ENCODE measurements at regions not wholly inside any gene's neighbourhood (a gene's known extent, or its start where the extent isn't known, plus 50 kb on each side); places are given as distances from the start of the nearest gene placed in this dataset.
A peak's percentile ranks its signal among the peaks of the same experiment; 100 is the strongest.
"Not testable (repeated sequence)": the region's sequence is repeated elsewhere in the genome, so short reads cannot be mapped to it uniquely, and the experiment has no call there.

GRCh38 chr17:16877099-16877498 lies 94.8 kb downstream of the TNFRSF13B start (continued):
- TF ChIP-seq RAD21 (CRISPR knock-in tag; conservative IDR thresholded peaks at IDR 0.05 in 1 of 2, IDR thresholded peaks at IDR 0.05 in 1 of 2) = no peak
- no peak for TF ChIP-seq RNF219 (CRISPR knock-in tag; IDR thresholded peaks at IDR 0.05)

GRCh38 chr17:16875662-16876061 lies 96.3 kb downstream of the TNFRSF13B start:
- BruUV-seq (replicated peaks) = no TSS peak
- CTCF ChIA-PET (ENCODE audit: low intra/inter-chr PET ratio) = no interaction called here
- in situ Hi-C loops (cut with MboI) = no loop called here

GRCh38 chr17:16874216-16874615 lies 97.7 kb downstream of the TNFRSF13B start:
- intact Hi-C loops (cut with micrococcal nuclease); H4K20me1 ChIP-seq (replicated peaks; ENCODE audit: control insufficient read depth, insufficient read depth, low read length); H3K36me3 ChIP-seq (ENCODE audit: control insufficient read depth, insufficient read depth, low read length); H3K4me1 ChIP-seq (replicated peaks in 1 of 2; ENCODE audit: control insufficient read depth in 2 of 2, insufficient read depth in 2 of 2, low read length in 2 of 2); H2AFZ ChIP-seq (ENCODE audit: low read depth, low read length); H3K79me2 ChIP-seq (ENCODE audit: control insufficient read depth, insufficient read depth, low read length); H3K27ac ChIP-seq (ENCODE audit: extremely low read depth, low read depth, low read length); H3K4me3 ChIP-seq; ATAC-seq; H3K9me3 ChIP-seq (replicated peaks; ENCODE audit: control insufficient read depth, insufficient read depth, low read depth, low read length); in situ Hi-C loops (cut with MboI); H3K4me2 ChIP-seq (ENCODE audit: insufficient read depth, low read length); POLR2A ChIA-PET; H3K9me1 ChIP-seq (ENCODE audit: control insufficient read depth, insufficient read depth, low read length); DNase-seq (ENCODE audit: extremely low read depth in 1 of 4, low spot score in 3 of 4); H3K9ac ChIP-seq (ENCODE audit: insufficient read depth in 1 of 2, low read depth in 2 of 2, low read length in 2 of 2); BruUV-seq (replicated peaks); CTCF ChIA-PET (ENCODE audit: low intra/inter-chr PET ratio): not testable (repeated sequence)
- peaks cover 0 to 17% of the 10 kb centered on the region in 2 experiments; a peak in 2 of 5 replicates for H3K27me3 ChIP-seq (ENCODE audit: control insufficient read depth in 2 of 2, insufficient read depth in 2 of 2, low read length in 2 of 2)
- FAIRE-seq = peak; percentile 26
- 0% methylated on average over 5 of the region's 12 CpGs for WGBS (ENCODE audit: insufficient coverage, low coverage, missing lambda C conversion rate)

More at GRCh38 chr17:16875662-16876061, 96.3 kb downstream of the TNFRSF13B start:
- H3K9ac ChIP-seq (ENCODE audit: insufficient read depth in 1 of 2, low read depth in 2 of 2, low read length in 2 of 2) = no peak overlapping the region
- no peak overlapping the region for H3K27ac ChIP-seq (ENCODE audit: extremely low read depth, low read depth, low read length)
- DNase-seq (ENCODE audit: extremely low read depth in 1 of 4, low spot score in 3 of 4) (no peak), FAIRE-seq (no peak), ATAC-seq (no peak)
- H3K27me3 ChIP-seq (ENCODE audit: control insufficient read depth in 2 of 2, insufficient read depth in 2 of 2, low read length in 2 of 2) = peaks cover 0 to 23% of the 10 kb centered on the region in 2 experiments; a peak in 2 of 5 replicates
- no peaks in the 10 kb centered on the region for H3K9me1 ChIP-seq (ENCODE audit: control insufficient read depth, insufficient read depth, low read length)
- POLR2A ChIA-PET = interaction anchor here (0.5 to 0.6 kb wide), 2 partner anchors 348 to 999 kb away, joined by 3 to 4 read pairs; no protein-coding TSS in a partner anchor
- no peaks in the 10 kb centered on the region for H4K20me1 ChIP-seq (replicated peaks; ENCODE audit: control insufficient read depth, insufficient read depth, low read length)
- no peaks in the 10 kb centered on the region for H3K9me3 ChIP-seq (replicated peaks; ENCODE audit: control insufficient read depth, insufficient read depth, low read depth, low read length)
- intact Hi-C loops (cut with micrococcal nuclease) = no loop called here
- H3K79me2 ChIP-seq (ENCODE audit: control insufficient read depth, insufficient read depth, low read length) = no peaks in the 10 kb centered on the region
- no peak for TF ChIP-seq YY1 (IDR thresholded peaks at IDR 0.05; ENCODE audit: borderline replicate concordance in 1 of 3, control insufficient read depth in 1 of 3, extremely low read depth in 1 of 3, insufficient read depth in 3 of 3, insufficient read length in 1 of 3, insufficient replicate concordance in 2 of 3, low read depth in 1 of 3, low read length in 2 of 3)
- no peak overlapping the region for H3K4me3 ChIP-seq
- H3K36me3 ChIP-seq (ENCODE audit: control insufficient read depth, insufficient read depth, low read length) = no peaks in the 10 kb centered on the region
- H3K4me2 ChIP-seq (ENCODE audit: insufficient read depth, low read length) = no peak overlapping the region
- no peaks in the 10 kb centered on the region for H3K4me1 ChIP-seq (replicated peaks in 1 of 2; ENCODE audit: control insufficient read depth in 2 of 2, insufficient read depth in 2 of 2, low read length in 2 of 2)
- no peak overlapping the region for H2AFZ ChIP-seq (ENCODE audit: low read depth, low read length)

All from K562 (cell line).